KBM-7 (cell line): ENCODE measurements at regions not wholly inside any gene's neighbourhood (a gene's known extent, or its start where the extent isn't known, plus 50 kb on each side); places are given as distances from the start of the nearest gene placed in this dataset.

Experiments
- DNase-seq: peaks from one replicate; pipeline ENCODE4 v3.0.0-alpha.2; 2015
- in situ Hi-C: fragments of 300-500 bp; cut with MboI; formaldehyde crosslinking; loops from 2 replicates; pipeline ENCODE4 v1.14.3; 2020; ENCODE audit warnings: low sequenced_read_pairs, low pct_unique_long_range_greater_than_20kb, mixed read lengths

DNA sequence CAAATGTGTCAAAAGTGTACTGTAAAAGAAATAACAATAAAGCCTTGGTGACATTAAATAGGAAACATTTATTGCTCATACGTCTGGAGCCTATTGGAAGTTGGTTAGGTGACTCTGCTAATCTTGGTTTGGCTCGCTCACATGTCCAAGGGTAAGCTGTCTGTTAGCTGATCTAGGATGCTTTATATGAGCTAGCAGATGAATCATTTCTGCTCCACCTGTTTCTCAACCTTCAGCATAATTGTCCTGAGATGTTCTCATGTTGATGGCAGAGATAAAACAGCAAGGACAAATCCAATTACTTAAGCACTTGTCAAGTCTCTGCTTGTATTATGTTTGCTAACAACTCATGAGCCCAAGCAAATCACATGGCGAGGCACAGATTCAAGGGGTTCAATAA lies 56.0 kb upstream of the CD53 start:
- DNase-seq = no peak
- in situ Hi-C loops = no loop called here

GRCh38 chr1:110811529-110811928 lies 61.4 kb upstream of the CD53 start:
- DNase-seq = no peak
- in situ Hi-C loops = no loop called here

DNA sequence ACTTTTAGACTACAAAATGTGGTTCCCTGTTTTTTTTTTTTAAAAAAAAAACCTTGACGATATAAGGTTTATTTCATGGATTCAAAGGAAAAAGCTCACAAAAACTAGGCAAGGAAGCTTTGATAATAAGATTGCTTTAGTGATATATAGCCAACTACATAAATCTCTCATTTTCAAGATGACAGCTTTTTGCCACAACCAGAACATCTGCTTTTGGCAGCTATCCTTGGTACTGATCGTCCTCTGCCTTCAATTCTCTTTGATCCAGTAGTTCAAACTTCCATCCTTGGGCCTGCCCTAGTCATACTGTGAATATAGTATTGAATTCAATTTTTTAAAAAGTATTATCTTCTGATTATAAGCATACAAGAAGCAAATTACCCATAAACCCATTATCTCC lies 72.9 kb upstream of the CD53 start:
- in situ Hi-C loops = no loop called here
- DNase-seq = no peak

DNA sequence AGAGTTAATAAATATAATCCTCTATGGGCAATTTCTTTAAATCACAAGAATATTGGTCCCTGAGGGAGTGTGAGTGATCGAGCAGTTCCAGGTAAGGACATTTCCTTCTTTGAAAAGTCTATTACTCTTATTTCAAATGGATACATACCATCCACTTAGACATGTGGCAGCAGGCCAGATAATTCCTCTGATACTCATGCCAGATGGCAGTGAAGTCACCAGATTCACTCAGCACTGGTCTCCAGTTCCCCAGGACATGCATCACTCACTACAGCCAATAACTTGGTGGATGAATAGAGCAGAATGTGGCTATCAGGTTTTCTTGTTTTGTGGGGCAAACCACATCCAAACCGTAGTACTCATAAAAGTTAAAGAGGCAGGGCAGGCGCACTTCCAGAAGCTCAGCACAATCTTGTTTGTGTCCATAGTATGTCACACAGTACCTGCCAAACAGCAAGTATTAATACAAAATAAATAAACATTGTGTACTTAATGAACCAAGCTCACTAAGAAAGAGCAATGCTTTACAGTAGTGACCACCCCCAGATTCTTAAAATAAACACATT lies 74.2 kb upstream of the CD53 start:
- DNase-seq = no peak
- in situ Hi-C loops = no loop called here

- DNase-seq = no peak
- in situ Hi-C loops = loop anchor here (10.0 kb wide), 1 partner anchor 164 kb away; no protein-coding TSS in a partner anchor
These were observed 84.3 kb upstream of the CD53 start for GRCh38 chr1:110788673-110789072.

- in situ Hi-C loops = loop anchor here (10.0 kb wide), 1 partner anchor 163 kb away; no protein-coding TSS in a partner anchor
- DNase-seq = peak; percentile 73
These were observed 85.4 kb upstream of the CD53 start for GRCh38 chr1:110787328-110788071.

DNA sequence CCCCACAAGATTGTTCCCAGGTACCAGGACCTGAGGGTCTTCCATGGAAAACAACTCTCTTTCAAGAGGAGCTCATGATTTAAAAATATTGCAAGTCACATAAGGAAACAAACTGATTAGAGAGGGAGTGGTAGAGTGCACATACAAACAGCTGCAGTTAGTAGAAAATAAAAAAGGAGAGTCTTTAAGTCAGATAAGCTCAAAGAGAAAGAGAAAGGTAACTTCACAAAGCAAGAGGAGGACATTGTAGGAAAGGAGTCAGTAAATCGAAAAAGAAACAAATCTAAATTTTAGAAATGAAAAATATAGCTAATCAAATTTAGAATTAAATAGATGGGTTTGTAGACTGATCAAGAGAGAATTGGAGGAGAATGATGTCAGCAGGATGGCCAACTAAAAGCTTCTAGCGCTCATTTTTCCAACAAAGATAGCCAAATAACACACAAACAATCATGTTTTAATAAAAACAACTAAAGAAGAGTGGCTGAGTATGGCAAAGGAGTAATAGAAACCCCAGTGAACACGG lies 86.1 kb upstream of the CD53 start:
- DNase-seq = peak; percentile 11
- in situ Hi-C loops = loop anchor here (10.0 kb wide), 1 partner anchor 162 kb away; no protein-coding TSS in a partner anchor

- no peak for DNase-seq
- in situ Hi-C loops = loop anchor here (10.0 kb wide), 1 partner anchor 161 kb away; no protein-coding TSS in a partner anchor
These were observed 87.3 kb upstream of the CD53 start for GRCh38 chr1:110785612-110786011.

DNA sequence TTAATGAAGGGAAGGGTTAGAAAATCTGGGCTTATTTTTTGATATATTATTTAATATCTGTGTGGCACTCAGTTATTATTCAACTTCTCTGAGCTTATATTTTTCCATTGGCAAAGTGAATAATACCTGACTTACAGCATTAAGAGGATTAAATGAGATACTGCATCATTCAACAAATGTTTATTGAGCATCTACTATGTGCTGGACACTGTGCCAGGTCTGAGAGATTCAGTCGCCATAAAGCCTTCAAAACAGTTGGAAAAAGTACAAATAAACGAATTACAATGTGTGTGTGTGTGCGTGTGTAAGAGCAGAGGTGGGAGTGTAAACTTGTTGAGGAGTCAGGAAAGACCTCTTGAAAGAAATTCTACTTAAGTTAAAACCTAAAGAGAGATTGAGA lies 87.9 kb upstream of the CD53 start:
- in situ Hi-C loops = loop anchor here (10.0 kb wide), 1 partner anchor 160 kb away; no protein-coding TSS in a partner anchor
- no peak for DNase-seq

DNA sequence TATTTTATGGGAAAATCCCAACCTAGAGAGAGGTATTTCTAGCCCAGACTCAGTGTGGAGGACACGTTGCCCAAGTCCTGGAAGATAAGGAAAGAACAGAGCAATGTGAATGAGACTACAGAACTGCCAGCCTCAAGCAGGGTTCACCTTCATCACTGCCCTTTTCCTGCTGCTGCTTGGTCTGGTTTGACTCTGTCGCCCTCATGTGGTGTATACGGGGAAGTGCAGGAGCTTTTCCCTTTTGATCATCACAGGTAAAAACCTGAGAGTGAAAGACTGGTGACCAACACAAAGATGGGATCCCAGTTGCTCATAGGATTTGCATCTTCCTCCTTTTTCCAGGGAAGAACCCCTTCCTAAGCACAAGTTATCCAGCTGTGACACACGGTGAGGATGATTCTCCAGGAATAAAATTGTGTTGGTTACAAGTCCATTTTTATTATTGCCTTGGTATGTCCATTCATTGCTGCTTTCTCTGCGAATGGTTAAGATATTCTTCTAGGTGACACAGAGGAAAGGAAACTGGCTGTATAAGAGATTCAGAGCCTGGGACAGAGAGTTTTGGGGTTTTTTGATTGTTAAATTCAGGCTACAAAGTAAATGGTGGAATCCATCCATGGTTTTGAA lies 89.5 kb upstream of the CD53 start:
- peak; percentile 82 for DNase-seq
- in situ Hi-C loops = loop anchor here (10.0 kb wide), 1 partner anchor 159 kb away; no protein-coding TSS in a partner anchor

- no peak for DNase-seq
- in situ Hi-C loops = loop anchor here (10.0 kb wide), 1 partner anchor 157 kb away; no protein-coding TSS in a partner anchor
These were observed 91.4 kb upstream of the CD53 start for GRCh38 chr1:110781525-110781924.

- in situ Hi-C loops = loop anchor here (10.0 kb wide), 1 partner anchor 156 kb away; no protein-coding TSS in a partner anchor
- DNase-seq = peak; percentile 92
These were observed 92.1 kb upstream of the CD53 start for GRCh38 chr1:110780600-110781484.

- DNase-seq = no peak
- in situ Hi-C loops = loop anchor here (10.0 kb wide), 1 partner anchor 155 kb away; no protein-coding TSS in a partner anchor
These were observed 93.3 kb upstream of the CD53 start for GRCh38 chr1:110779636-110780035.

DNA sequence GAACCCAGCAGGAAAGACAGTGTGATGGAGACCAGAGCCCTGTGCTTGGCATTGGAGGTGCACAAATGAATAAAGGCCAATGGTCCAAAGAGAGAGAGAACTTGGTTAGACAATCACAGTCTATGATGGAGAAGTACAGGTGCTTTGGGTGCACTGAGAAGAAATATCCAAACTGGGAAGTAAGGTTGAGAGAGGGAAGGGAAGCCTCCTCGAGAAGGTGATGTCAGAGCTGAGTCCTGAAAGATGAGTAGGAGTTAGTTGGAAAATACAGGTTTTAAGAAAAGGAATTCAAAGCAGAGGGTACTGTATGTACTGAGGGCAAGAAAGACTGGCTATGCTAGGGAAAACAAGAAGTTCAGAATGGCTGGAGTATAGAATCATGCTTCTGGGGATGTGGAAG lies 94.1 kb upstream of the CD53 start:
- DNase-seq = no peak
- in situ Hi-C loops = no loop called here

GRCh38 chr1:110777228-110777627 lies 95.7 kb upstream of the CD53 start:
- no peak for DNase-seq
- in situ Hi-C loops = no loop called here

DNA sequence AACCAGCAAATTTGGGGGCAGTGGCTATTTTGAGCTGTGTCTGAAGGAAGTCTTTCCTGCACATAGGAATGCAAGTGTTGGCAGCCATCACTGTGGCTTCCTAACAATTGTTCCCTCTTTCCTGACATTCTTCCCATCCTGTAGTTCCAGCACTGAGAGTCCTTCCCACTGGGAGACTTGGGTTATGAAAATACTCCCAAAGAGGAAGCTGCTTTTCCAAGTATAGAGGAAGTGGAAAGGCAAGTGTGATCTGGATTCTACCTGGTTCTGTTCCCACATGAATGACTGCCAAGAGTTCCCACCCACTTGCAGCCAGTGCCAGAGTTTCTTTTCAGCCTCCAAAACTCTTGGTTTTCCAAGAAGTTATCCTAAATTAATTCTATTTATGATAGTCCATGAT lies 98.5 kb upstream of the CD53 start:
- no peak for DNase-seq
- in situ Hi-C loops = no loop called here

DNA sequence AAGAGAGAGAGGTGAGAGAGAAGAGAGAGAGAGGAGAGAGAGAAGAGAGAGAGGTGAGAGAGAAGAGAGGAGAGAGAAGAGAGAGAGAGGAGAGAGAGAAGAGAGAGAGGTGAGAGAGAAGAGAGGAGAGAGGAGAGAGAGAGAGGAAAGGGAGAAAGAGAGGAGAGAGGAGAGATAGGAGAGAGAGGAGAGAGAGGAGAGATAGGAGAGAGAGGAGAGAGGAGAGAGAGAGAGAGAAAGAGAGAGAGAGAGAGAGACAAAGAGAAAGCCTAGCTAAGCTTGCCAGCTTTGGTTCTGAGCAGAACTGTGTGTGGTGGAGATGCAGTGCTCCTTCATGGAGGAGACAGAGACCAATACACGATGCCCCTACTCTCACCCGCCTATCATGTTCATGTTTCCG lies 99.1 kb upstream of the KCNA3 start:
- in situ Hi-C loops = no loop called here
- no peak for DNase-seq

GRCh38 chr1:110771245-110772022 lies 96.7 kb upstream of the KCNA3 start:
- DNase-seq = no peak

More at GRCh38 chr1:110771245-110772022, 96.7 kb upstream of the KCNA3 start:
- in situ Hi-C loops = no loop called here
